ENCODE measurements at regions not wholly inside any gene's neighbourhood (a gene's known extent, or its start where the extent isn't known, plus 50 kb on each side); places are given as distances from the start of the nearest gene placed in this dataset.
A peak's percentile ranks its signal among the peaks of the same experiment; 100 is the strongest.

GRCh38 chr14:89701211-89702043 is 253.1 kb downstream of the EFCAB11 start:
- Mint-ChIP-seq H3K9me3 (peaks cover 10% of the 10 kb centered on the region), H3K4me1 (peaks cover 30% of the 10 kb centered on the region), H3K27ac (peak overlapping the region; percentile 94), H3K4me3 (peak overlapping the region; percentile 71), H3K27me3 (ENCODE audit: low read depth) (no peaks in the 10 kb centered on the region), H3K36me3 (peaks cover 5% of the 10 kb centered on the region)
- no peak for TF ChIP-seq CTCF (IDR thresholded peaks at IDR 0.05; ENCODE audit: unreplicated experiment)
- peak; percentile 81 to 85 for DNase-seq (ENCODE audit: low spot score in 2 of 2, unreplicated experiment in 2 of 2)

DNA sequence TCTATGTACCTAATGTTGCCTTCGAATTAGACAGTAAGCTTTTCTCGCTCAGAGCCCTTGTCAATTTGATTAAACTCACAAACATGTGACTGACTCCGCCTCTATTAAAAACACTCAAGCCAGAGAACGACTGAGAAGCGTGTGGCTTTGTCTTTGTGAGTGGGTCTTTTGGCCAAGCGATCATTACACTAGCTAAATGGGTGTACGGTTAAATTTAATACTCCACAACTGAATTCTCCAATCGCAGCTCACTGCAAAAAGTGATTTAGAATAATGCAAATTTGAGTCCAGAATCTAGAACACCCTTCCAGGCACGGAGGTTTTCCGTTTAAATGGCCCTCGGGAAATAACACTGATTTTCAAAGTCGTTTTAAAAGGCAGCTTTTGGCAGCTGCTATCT is 253.7 kb downstream of the EFCAB11 start:
- Mint-ChIP-seq H3K9me3 (peaks cover 10% of the 10 kb centered on the region), H3K27me3 (ENCODE audit: low read depth) (no peaks in the 10 kb centered on the region), H3K36me3 (peaks cover 5% of the 10 kb centered on the region), H3K27ac (peak overlapping the region; percentile 94), H3K4me3 (peak overlapping the region; percentile 71), H3K4me1 (peaks cover 32% of the 10 kb centered on the region)
- DNase-seq (ENCODE audit: low spot score in 2 of 2, unreplicated experiment in 2 of 2), result no peak
- TF ChIP-seq CTCF (IDR thresholded peaks at IDR 0.05; ENCODE audit: unreplicated experiment), result no peak

DNA sequence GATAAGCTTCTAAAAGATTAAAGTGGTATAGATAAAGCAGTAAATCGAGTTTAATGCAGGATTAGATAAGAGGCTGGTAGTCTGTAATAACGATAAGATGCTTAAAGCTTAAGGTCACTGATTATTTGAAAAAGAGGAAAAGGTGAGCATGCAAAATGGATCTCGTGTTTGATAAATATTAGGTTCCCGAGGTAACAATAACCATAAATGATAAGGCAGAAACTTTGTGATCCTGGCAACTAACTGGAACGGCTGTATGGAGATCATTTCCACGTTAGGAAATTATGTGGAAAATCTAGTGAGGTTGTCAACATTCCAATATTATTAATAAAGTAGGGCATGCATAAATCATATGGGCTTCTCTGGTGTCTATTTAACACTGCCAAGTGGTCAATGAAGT is 255.5 kb downstream of the EFCAB11 start:
- DNase-seq (ENCODE audit: low spot score in 2 of 2, unreplicated experiment in 2 of 2), result no peak
- peaks cover 35% of the 10 kb centered on the region for H3K4me1 Mint-ChIP-seq
- H3K4me3 Mint-ChIP-seq, result no peak overlapping the region
- H3K9me3 Mint-ChIP-seq, result peaks cover 10% of the 10 kb centered on the region
- H3K27me3 Mint-ChIP-seq (ENCODE audit: low read depth), result no peaks in the 10 kb centered on the region
- no peak for TF ChIP-seq CTCF (IDR thresholded peaks at IDR 0.05; ENCODE audit: unreplicated experiment)
- H3K36me3 Mint-ChIP-seq, result peaks cover 5% of the 10 kb centered on the region
- H3K27ac Mint-ChIP-seq, result no peak overlapping the region

GRCh38 chr14:89697281-89698060 is 257.1 kb downstream of the EFCAB11 start:
- DNase-seq (ENCODE audit: low spot score in 2 of 2, unreplicated experiment in 2 of 2), result no peak
- no peak overlapping the region for H3K4me3 Mint-ChIP-seq
- peaks cover 5% of the 10 kb centered on the region for H3K36me3 Mint-ChIP-seq
- H3K27me3 Mint-ChIP-seq (ENCODE audit: low read depth), result no peaks in the 10 kb centered on the region
- peaks cover 30% of the 10 kb centered on the region for H3K4me1 Mint-ChIP-seq
- no peak overlapping the region for H3K27ac Mint-ChIP-seq
- no peak for TF ChIP-seq CTCF (IDR thresholded peaks at IDR 0.05; ENCODE audit: unreplicated experiment)
- peaks cover 10% of the 10 kb centered on the region for H3K9me3 Mint-ChIP-seq

GRCh38 chr14:89695846-89696245 is 258.7 kb downstream of the EFCAB11 start:
- Mint-ChIP-seq H3K9me3 (peaks cover 13% of the 10 kb centered on the region), H3K27me3 (ENCODE audit: low read depth) (no peaks in the 10 kb centered on the region), H3K4me3 (no peak overlapping the region), H3K27ac (peak overlapping the region; percentile 62), H3K4me1 (peaks cover 19% of the 10 kb centered on the region), H3K36me3 (peaks cover 5% of the 10 kb centered on the region)
- no peak for DNase-seq (ENCODE audit: low spot score in 2 of 2, unreplicated experiment in 2 of 2)
- no peak for TF ChIP-seq CTCF (IDR thresholded peaks at IDR 0.05; ENCODE audit: unreplicated experiment)

Data from mesothelial cell of epicardium (in vitro differentiated cells).